ENCODE measurements at regions not wholly inside any gene's neighbourhood (a gene's known extent, or its start where the extent isn't known, plus 50 kb on each side); places are given as distances from the start of the nearest gene placed in this dataset.

DNA sequence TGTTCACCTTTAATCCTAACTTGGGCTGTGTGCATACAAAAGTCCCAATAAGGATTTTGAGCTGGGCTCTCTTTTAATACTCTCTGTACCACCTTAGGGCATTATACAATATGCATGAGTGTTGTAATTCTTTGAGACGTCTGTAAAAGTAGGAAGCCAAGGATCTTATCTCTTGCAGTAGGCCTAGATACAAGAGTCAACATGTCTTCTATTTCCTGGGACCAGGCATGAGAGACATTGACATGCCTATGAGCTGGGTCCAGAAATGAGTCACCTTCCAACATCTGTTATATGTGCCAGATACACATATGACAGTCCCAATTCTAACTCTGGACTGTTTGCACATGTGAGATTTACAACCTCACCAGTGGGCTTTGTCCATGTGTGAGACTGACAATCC, 1911.2 kb downstream of the TP53TG3F start:
- TF ChIP-seq HOXA7 (CRISPR knock-in tag; IDR thresholded peaks at IDR 0.05; ENCODE audit: borderline replicate concordance) (no peak), MEIS1 (CRISPR knock-in tag; IDR thresholded peaks at IDR 0.05; ENCODE audit: borderline replicate concordance) (no peak), ZNF433 (tag by site-specific recombination; IDR thresholded peaks at IDR 0.05; ENCODE audit: low read depth) (no peak), ZNF776 (tag by site-specific recombination; IDR thresholded peaks at IDR 0.05; ENCODE audit: borderline replicate concordance) (no peak), ZNF140 (tag by site-specific recombination; IDR thresholded peaks at IDR 0.05) (no peak), KLF8 (tag by site-specific recombination; IDR thresholded peaks at IDR 0.05) (no peak), ZNF596 (tag by site-specific recombination; IDR thresholded peaks at IDR 0.05) (no peak), TCF7L2 (IDR thresholded peaks at IDR 0.05; ENCODE audit: borderline replicate concordance, low read depth, low read length) (no peak)
- TF ChIP-seq, protein P1, sequence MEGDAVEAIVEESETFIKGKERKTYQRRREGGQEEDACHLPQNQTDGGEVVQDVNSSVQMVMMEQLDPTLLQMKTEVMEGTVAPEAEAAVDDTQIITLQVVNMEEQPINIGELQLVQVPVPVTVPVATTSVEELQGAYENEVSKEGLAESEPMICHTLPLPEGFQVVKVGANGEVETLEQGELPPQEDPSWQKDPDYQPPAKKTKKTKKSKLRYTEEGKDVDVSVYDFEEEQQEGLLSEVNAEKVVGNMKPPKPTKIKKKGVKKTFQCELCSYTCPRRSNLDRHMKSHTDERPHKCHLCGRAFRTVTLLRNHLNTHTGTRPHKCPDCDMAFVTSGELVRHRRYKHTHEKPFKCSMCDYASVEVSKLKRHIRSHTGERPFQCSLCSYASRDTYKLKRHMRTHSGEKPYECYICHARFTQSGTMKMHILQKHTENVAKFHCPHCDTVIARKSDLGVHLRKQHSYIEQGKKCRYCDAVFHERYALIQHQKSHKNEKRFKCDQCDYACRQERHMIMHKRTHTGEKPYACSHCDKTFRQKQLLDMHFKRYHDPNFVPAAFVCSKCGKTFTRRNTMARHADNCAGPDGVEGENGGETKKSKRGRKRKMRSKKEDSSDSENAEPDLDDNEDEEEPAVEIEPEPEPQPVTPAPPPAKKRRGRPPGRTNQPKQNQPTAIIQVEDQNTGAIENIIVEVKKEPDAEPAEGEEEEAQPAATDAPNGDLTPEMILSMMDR (tag by site-specific recombination; IDR thresholded peaks at IDR 0.05), result no peak
- TF ChIP-seq, protein P2, sequence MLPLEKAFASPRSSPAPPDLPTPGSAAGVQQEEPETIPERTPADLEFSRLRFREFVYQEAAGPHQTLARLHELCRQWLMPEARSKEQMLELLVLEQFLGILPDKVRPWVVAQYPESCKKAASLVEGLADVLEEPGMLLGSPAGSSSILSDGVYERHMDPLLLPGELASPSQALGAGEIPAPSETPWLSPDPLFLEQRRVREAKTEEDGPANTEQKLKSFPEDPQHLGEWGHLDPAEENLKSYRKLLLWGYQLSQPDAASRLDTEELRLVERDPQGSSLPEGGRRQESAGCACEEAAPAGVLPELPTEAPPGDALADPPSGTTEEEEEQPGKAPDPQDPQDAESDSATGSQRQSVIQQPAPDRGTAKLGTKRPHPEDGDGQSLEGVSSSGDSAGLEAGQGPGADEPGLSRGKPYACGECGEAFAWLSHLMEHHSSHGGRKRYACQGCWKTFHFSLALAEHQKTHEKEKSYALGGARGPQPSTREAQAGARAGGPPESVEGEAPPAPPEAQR (tag by site-specific recombination; IDR thresholded peaks at IDR 0.05), result no peak
- TF ChIP-seq, protein P3, sequence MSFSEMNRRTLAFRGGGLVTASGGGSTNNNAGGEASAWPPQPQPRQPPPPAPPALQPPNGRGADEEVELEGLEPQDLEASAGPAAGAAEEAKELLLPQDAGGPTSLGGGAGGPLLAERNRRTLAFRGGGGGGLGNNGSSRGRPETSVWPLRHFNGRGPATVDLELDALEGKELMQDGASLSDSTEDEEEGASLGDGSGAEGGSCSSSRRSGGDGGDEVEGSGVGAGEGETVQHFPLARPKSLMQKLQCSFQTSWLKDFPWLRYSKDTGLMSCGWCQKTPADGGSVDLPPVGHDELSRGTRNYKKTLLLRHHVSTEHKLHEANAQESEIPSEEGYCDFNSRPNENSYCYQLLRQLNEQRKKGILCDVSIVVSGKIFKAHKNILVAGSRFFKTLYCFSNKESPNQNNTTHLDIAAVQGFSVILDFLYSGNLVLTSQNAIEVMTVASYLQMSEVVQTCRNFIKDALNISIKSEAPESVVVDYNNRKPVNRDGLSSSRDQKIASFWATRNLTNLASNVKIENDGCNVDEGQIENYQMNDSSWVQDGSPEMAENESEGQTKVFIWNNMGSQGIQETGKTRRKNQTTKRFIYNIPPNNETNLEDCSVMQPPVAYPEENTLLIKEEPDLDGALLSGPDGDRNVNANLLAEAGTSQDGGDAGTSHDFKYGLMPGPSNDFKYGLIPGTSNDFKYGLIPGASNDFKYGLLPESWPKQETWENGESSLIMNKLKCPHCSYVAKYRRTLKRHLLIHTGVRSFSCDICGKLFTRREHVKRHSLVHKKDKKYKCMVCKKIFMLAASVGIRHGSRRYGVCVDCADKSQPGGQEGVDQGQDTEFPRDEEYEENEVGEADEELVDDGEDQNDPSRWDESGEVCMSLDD (tag by site-specific recombination; IDR thresholded peaks at IDR 0.05), result no peak
- TF ChIP-seq, protein P4, sequence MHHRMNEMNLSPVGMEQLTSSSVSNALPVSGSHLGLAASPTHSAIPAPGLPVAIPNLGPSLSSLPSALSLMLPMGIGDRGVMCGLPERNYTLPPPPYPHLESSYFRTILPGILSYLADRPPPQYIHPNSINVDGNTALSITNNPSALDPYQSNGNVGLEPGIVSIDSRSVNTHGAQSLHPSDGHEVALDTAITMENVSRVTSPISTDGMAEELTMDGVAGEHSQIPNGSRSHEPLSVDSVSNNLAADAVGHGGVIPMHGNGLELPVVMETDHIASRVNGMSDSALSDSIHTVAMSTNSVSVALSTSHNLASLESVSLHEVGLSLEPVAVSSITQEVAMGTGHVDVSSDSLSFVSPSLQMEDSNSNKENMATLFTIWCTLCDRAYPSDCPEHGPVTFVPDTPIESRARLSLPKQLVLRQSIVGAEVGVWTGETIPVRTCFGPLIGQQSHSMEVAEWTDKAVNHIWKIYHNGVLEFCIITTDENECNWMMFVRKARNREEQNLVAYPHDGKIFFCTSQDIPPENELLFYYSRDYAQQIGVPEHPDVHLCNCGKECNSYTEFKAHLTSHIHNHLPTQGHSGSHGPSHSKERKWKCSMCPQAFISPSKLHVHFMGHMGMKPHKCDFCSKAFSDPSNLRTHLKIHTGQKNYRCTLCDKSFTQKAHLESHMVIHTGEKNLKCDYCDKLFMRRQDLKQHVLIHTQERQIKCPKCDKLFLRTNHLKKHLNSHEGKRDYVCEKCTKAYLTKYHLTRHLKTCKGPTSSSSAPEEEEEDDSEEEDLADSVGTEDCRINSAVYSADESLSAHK (tag by site-specific recombination; IDR thresholded peaks at IDR 0.05), result no peak
